ENCODE measurements at regions not wholly inside any gene's neighbourhood (a gene's known extent, or its start where the extent isn't known, plus 50 kb on each side); places are given as distances from the start of the nearest gene placed in this dataset.

GRCh38 chr3:89692601-89693000 is 585.2 kb downstream of the EPHA3 start:
- H3K4ac ChIP-seq (replicated peaks; ENCODE audit: insufficient read length, low read depth, low read length) = no peak overlapping the region
- H3K27ac ChIP-seq (ENCODE audit: low read depth, low read length) = no peak overlapping the region
- H4K8ac ChIP-seq (ENCODE audit: extremely low read depth, insufficient read depth, low read length) = no peak overlapping the region
- H3K9ac ChIP-seq (replicated peaks in 1 of 4; ENCODE audit: extremely low read depth in 1 of 4, low read depth in 3 of 4, low read length in 3 of 4) = no peak overlapping the region
- H3K36me3 ChIP-seq (ENCODE audit: control insufficient read depth in 2 of 4, insufficient read depth in 4 of 4, low read length in 3 of 4) = no peaks in the 10 kb centered on the region
- H2AK5ac ChIP-seq (ENCODE audit: low read depth, low read length) = no peak overlapping the region
- no peak for TF ChIP-seq PHF8 (conservative IDR thresholded peaks at IDR 0.05; ENCODE audit: low read depth, low read length)
- TF ChIP-seq ASH2L (IDR thresholded peaks at IDR 0.05; ENCODE audit: low read length) = no peak
- TF ChIP-seq SP1 (IDR thresholded peaks at IDR 0.05; ENCODE audit: low read depth, low read length) = no peak
- no peak for TF ChIP-seq POLR2A (IDR thresholded peaks at IDR 0.05; ENCODE audit: control extremely low read depth in 1 of 2, low read depth in 2 of 2, low read length in 2 of 2)
- TF ChIP-seq SP2 (IDR thresholded peaks at IDR 0.05; ENCODE audit: low read length) = no peak
- TF ChIP-seq NRF1 (IDR thresholded peaks at IDR 0.05; ENCODE audit: low read depth, low read length) = no peak
- no peak for TF ChIP-seq EP300 (IDR thresholded peaks at IDR 0.05; ENCODE audit: borderline replicate concordance in 1 of 2, low read depth in 2 of 2, low read length in 2 of 2)
- no peak for TF ChIP-seq SIRT6 (IDR thresholded peaks at IDR 0.05; ENCODE audit: low read length)
- no peak for TF ChIP-seq YY1 (IDR thresholded peaks at IDR 0.05; ENCODE audit: low read depth, low read length)
- no peak for TF ChIP-seq KDM1A (IDR thresholded peaks at IDR 0.05; ENCODE audit: borderline replicate concordance, low read length)
- TF ChIP-seq RBBP5 (IDR thresholded peaks at IDR 0.05; ENCODE audit: borderline replicate concordance, low read depth, low read length) = no peak
- no peak for TF ChIP-seq CBX5 (IDR thresholded peaks at IDR 0.05; ENCODE audit: low read depth, low read length)
- TF ChIP-seq E2F6 (IDR thresholded peaks at IDR 0.05) = no peak
- TF ChIP-seq SUZ12 (IDR thresholded peaks at IDR 0.05; ENCODE audit: low read length) = no peak
- TF ChIP-seq TAF7 (optimal IDR thresholded peaks at IDR 0.05; ENCODE audit: borderline replicate concordance, low read depth, low read length) = no peak
- H3K23me2 ChIP-seq (ENCODE audit: low read depth, low read length) = no peaks in the 10 kb centered on the region
- DNase-seq (ENCODE audit: low read depth in 1 of 2, low spot score in 2 of 2) (no peak), FAIRE-seq (no peak)
- H3K4me3 ChIP-seq (ENCODE audit: extremely low read depth in 1 of 4, insufficient read depth in 2 of 4, low read depth in 3 of 4, low read length in 4 of 4) = no peak overlapping the region
- no peak overlapping the region for H4K91ac ChIP-seq (replicated peaks; ENCODE audit: insufficient read length, low read length)
- H3K18ac ChIP-seq (ENCODE audit: extremely low read depth, low read length) = no peak overlapping the region
- no peaks in the 10 kb centered on the region for H3K9me3 ChIP-seq (ENCODE audit: insufficient read depth in 2 of 2, low read depth in 1 of 2, low read length in 1 of 2)
- no peaks in the 10 kb centered on the region for H3K4me1 ChIP-seq (replicated peaks in 1 of 4; ENCODE audit: control insufficient read depth in 3 of 4, insufficient read depth in 4 of 4, low read length in 3 of 4)
- no peaks in the 10 kb centered on the region for H3K27me3 ChIP-seq (replicated peaks in 1 of 4; ENCODE audit: control insufficient read depth in 3 of 4, extremely low read depth in 1 of 4, insufficient read depth in 3 of 4, low read length in 3 of 4)
- no peak overlapping the region for H3K56ac ChIP-seq (replicated peaks; ENCODE audit: insufficient read length, low read depth, low read length)
- H3K79me1 ChIP-seq (ENCODE audit: low read depth, low read length) = no peaks in the 10 kb centered on the region
- H2BK15ac ChIP-seq (ENCODE audit: low read length) = no peak overlapping the region
- no peak overlapping the region for H2BK5ac ChIP-seq (ENCODE audit: low read depth, low read length)
- POLR2A ChIA-PET (ENCODE audit: partially characterized antibody) = no interaction called here
- no peak overlapping the region for H3K14ac ChIP-seq (ENCODE audit: insufficient read length)
- H2BK120ac ChIP-seq (replicated peaks; ENCODE audit: low read depth, low read length) = no peak overlapping the region
- H2AFZ ChIP-seq (ENCODE audit: low read length) = no peak overlapping the region
- H3K23ac ChIP-seq (ENCODE audit: insufficient read length) = no peak overlapping the region
- H2BK20ac ChIP-seq (ENCODE audit: low read length) = no peak overlapping the region
- no peaks in the 10 kb centered on the region for H4K20me1 ChIP-seq (replicated peaks in 1 of 2; ENCODE audit: control insufficient read depth in 1 of 2, insufficient read depth in 2 of 2, low read length in 2 of 2)
- 100% methylated on average over 1 of the region's 1 CpG; no CpG with 5 or more reads in 1 of the 2 experiments for WGBS, 2 experiments (ENCODE audit: extremely low coverage in 1 of 2, insufficient coverage in 1 of 2, insufficient read length in 1 of 2, insufficient replicate concordance in 2 of 2, low coverage in 1 of 2, low lambda C conversion rate in 2 of 2, missing lambda C conversion rate in 1 of 2)
- CTCF ChIA-PET (ENCODE audit: partially characterized antibody) = no interaction called here
- H3K79me2 ChIP-seq (ENCODE audit: control insufficient read depth in 1 of 2, insufficient read depth in 2 of 2, low read length in 2 of 2) = no peaks in the 10 kb centered on the region
- H4K5ac ChIP-seq (ENCODE audit: insufficient read length, low read depth, low read length) = no peak overlapping the region
- no peak overlapping the region for H2BK12ac ChIP-seq (ENCODE audit: low read depth, low read length)
- no peak overlapping the region for H3K4me2 ChIP-seq (ENCODE audit: insufficient read depth in 1 of 2, low read depth in 2 of 2, low read length in 2 of 2)

All from H1 (cell line).